ENCODE measurements at regions not wholly inside any gene's neighbourhood (a gene's known extent, or its start where the extent isn't known, plus 50 kb on each side); places are given as distances from the start of the nearest gene placed in this dataset.

DNA sequence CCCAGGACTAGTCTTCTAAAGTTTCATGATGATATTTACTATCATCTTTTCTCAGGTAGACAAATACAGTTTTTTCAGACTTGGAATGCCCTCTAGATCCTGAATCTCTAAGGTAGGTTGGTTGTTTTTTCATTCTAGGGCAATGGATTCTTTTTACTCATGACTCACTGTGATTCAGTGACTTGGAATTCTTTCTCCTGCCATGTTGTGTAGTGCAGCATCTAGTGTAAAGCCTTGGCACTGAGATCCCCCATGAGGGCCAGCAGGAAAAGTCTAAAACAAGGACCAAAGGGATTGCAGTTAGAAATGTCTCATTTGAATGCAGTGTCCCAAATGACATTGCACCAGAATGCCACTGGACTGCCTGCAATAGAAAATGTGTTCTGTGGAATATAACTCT is 430.4 kb downstream of the NEBL start:
- TF ChIP-seq, protein P1, sequence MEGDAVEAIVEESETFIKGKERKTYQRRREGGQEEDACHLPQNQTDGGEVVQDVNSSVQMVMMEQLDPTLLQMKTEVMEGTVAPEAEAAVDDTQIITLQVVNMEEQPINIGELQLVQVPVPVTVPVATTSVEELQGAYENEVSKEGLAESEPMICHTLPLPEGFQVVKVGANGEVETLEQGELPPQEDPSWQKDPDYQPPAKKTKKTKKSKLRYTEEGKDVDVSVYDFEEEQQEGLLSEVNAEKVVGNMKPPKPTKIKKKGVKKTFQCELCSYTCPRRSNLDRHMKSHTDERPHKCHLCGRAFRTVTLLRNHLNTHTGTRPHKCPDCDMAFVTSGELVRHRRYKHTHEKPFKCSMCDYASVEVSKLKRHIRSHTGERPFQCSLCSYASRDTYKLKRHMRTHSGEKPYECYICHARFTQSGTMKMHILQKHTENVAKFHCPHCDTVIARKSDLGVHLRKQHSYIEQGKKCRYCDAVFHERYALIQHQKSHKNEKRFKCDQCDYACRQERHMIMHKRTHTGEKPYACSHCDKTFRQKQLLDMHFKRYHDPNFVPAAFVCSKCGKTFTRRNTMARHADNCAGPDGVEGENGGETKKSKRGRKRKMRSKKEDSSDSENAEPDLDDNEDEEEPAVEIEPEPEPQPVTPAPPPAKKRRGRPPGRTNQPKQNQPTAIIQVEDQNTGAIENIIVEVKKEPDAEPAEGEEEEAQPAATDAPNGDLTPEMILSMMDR (conservative IDR thresholded peaks at IDR 0.05; ENCODE audit: low read depth, low read length): no peak
- peak; percentile 64 for DNase-seq (ENCODE audit: low read depth)
- H3K4me3 ChIP-seq (ENCODE audit: low read depth, low read length): no peak overlapping the region

DNA sequence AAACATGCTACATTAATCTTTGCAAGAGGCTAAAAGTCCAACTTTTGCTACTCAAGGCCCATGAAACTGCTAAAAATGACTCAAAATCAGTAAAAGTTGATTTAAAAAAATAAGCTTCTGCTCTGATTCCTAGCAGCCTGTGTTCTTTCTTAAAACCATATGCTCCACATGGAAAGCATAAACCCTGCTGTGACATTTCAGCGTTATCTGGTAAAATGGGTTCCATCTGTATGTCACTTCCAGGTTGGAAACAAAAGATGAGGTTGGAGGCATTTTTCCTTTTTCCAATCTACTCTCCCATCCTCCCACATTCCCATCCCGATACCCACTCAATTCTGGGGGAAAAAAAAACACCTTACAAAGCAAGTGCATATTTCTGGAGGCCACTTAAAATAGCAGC is 439.5 kb downstream of the NEBL start:
- TF ChIP-seq, protein P1 (conservative IDR thresholded peaks at IDR 0.05; ENCODE audit: low read depth, low read length): no peak
- DNase-seq (ENCODE audit: low read depth): no peak
- H3K4me3 ChIP-seq (ENCODE audit: low read depth, low read length): no peak overlapping the region

DNA sequence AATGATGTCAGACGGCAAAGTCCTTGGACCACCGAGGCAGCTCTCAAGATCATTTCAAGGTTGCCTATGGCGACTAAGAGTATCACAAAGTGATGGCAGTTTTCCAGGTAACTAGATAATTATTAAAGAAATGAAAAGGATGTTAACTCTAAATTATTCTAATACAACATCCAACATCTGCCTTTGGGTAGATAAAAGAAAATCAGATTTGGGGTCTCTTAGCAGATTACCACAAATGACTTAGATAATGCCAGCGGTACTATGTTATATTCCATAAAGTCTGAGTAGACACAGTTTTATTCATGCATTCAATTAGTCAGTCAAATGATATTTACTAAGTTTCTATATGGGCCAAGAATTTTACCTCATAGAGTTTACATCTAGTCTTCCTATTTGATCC is 441.3 kb downstream of the NEBL start:
- no peak for DNase-seq (ENCODE audit: low read depth)
- TF ChIP-seq, protein P1 (conservative IDR thresholded peaks at IDR 0.05; ENCODE audit: low read depth, low read length): no peak
- no peak overlapping the region for H3K4me3 ChIP-seq (ENCODE audit: low read depth, low read length)

DNA sequence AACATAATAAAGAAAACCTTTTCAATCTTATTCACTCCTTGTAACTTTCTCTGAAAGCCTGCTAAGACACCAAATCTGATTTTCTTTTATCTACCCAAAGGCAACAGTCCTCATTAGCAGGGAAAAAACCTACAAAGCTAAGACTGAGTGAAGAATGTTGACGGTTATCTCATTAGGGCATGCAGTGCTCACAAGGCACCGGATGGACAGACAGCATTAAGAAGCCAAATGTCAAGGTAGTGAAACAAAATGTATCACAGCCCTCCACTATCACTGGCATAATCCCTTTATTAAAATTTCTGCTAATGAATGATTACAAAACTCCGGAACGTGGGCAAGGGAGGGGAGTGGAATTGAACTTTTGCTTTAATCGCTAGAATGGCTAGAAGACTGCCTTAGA is 442.8 kb downstream of the NEBL start:
- no peak for DNase-seq (ENCODE audit: low read depth)
- no peak overlapping the region for H3K4me3 ChIP-seq (ENCODE audit: low read depth, low read length)
- TF ChIP-seq, protein P1 (conservative IDR thresholded peaks at IDR 0.05; ENCODE audit: low read depth, low read length): no peak

DNA sequence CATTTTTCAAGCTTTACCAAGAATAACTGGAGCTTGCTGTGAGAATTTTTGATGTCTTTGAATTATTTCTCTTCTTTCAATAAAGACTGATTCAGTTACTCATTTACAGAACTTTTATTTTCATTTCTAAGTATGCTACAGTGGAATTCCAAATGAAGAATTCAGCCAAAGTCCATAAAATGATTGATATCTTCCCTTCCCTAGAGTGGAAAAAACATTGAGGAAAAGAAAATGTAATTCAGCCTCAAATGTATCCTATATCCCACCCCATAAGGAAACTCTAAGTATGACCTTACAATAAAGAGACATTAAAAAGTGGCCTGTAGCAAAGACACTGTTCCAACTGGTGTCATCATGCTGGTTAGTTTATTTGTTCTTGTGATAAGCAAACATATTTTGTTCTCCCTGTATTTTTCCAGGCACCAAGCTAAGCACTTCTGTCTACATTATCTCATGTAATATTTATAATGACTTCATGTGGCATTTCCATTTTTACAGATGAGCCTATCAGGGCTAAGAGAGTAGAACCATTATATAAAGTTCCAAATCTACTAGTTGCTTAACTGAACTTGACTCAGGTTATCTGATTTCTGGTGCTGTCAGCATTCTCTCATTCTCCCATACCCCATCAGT is 450.4 kb downstream of the NEBL start:
- TF ChIP-seq, protein P1 (conservative IDR thresholded peaks at IDR 0.05; ENCODE audit: low read depth, low read length): no peak
- DNase-seq (ENCODE audit: low read depth): no peak
- no peak overlapping the region for H3K4me3 ChIP-seq (ENCODE audit: low read depth, low read length)

DNA sequence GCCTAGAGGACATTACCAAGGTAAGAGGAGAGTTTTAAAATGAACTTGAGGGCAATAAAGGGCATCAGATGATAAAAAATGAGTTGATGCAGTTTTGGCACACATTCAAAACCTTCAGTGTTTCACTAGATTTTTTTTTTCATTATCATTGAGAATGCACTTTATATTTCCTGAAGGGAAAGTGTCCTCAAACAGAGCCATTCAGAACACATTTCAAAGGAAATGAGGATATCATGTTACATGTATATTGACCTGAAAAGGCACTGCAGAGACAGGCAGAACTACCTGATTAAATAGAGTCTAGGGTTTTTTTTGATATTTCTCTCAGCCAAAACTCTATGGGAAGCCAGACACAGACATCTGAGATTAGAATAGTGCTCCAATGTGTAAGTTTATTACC is 454.0 kb downstream of the NEBL start:
- TF ChIP-seq, protein P1 (conservative IDR thresholded peaks at IDR 0.05; ENCODE audit: low read depth, low read length): no peak
- no peak overlapping the region for H3K4me3 ChIP-seq (ENCODE audit: low read depth, low read length)
- no peak for DNase-seq (ENCODE audit: low read depth)

DNA sequence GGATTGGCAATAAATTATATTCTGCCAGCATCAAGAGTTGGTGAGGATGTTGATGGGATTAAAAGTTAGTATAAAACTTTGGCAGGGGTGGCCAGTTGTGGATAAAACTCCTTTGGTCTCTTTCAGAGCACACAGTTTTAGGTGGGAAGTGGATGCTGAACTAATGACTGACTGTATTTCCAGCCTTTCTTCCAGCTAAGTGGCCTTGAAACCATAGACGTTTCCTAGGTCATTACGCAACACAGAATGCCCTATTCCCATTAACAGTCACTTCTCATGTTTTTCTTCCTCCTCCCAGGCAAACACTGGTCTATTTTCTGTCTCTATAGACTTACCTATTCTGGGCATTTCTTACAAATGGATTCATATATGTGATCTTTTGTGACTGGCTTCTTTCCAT is 467.4 kb downstream of the NEBL start:
- DNase-seq (ENCODE audit: low read depth): no peak
- TF ChIP-seq, protein P1 (conservative IDR thresholded peaks at IDR 0.05; ENCODE audit: low read depth, low read length): no peak
- H3K4me3 ChIP-seq (ENCODE audit: low read depth, low read length): no peak overlapping the region
